Natural killer cell (primary cell): ENCODE measurements at regions not wholly inside any gene's neighbourhood (a gene's known extent, or its start where the extent isn't known, plus 50 kb on each side); places are given as distances from the start of the nearest gene placed in this dataset.

ENCODE experiments used
- ATAC-seq, 3 donors: fragments of 150-1000 bp in 2 of 3; fragments of 200-7000 bp in 1 of 3; cut with Tn5 transposase; 1 replicate in 1 of 3; 2 replicates in 2 of 3; pipeline ENCODE4 v1.10.0; 2021; ENCODE audit warnings: mild to moderate bottlenecking in 2 of 3, moderate library complexity in 2 of 3
- DNase-seq, 2 donors: peaks; one replicate each; pipeline versions ENCODE4 v3.0.0 to v3.0.0-alpha.2; 2013 to 2021; ENCODE audit warnings: mixed read lengths in 1 of 2
- H3K27ac ChIP-seq: one replicate; pipeline ENCODE4 v1.5.1; 2013; ENCODE audit warnings: mild to moderate bottlenecking, low read length
- H3K27me3 ChIP-seq: one replicate; pipeline ENCODE4 v1.6.1; 2013; ENCODE audit warnings: low read length; ENCODE audit not compliant: control insufficient read depth, insufficient read depth
- H3K36me3 ChIP-seq: one replicate; pipeline ENCODE4 v1.6.1; 2013; ENCODE audit warnings: low read length; ENCODE audit not compliant: control insufficient read depth, insufficient read depth
- H3K4me1 ChIP-seq: one replicate; pipeline ENCODE4 v1.6.1; 2013; ENCODE audit warnings: low read length; ENCODE audit not compliant: control insufficient read depth, insufficient read depth
- H3K4me3 ChIP-seq: one replicate; pipeline ENCODE4 v1.5.1; 2013; ENCODE audit warnings: low read length
- H3K9me3 ChIP-seq: one replicate; pipeline ENCODE4 v1.6.1; 2013; ENCODE audit warnings: low read length; ENCODE audit not compliant: control insufficient read depth, insufficient read depth
- H3K27ac Mint-ChIP-seq, 2 donors: one replicate each; pipeline ENCODE4 v1.8.0; 2022; ENCODE audit warnings: mild to moderate bottlenecking in 2 of 2, mixed read lengths in 2 of 2, moderate library complexity in 1 of 2
- H3K27me3 Mint-ChIP-seq, 2 donors: one replicate each; pipeline ENCODE4 v1.8.0; 2022; ENCODE audit warnings: low read depth in 2 of 2, mixed read lengths in 2 of 2
- H3K36me3 Mint-ChIP-seq: one replicate; pipeline ENCODE4 v1.8.0; 2022; ENCODE audit warnings: mixed read lengths
- H3K4me1 Mint-ChIP-seq, 2 donors: one replicate each; pipeline ENCODE4 v1.8.0; 2022; ENCODE audit warnings: mixed read lengths in 2 of 2
- H3K4me3 Mint-ChIP-seq: one replicate; pipeline ENCODE4 v1.8.0; 2022; ENCODE audit warnings: mild to moderate bottlenecking, moderate library complexity, mixed read lengths
- H3K9me3 Mint-ChIP-seq, 2 donors: one replicate each; pipeline ENCODE4 v1.8.0; 2022; ENCODE audit warnings: mixed read lengths in 2 of 2
- CTCF ChIP-seq: fragments of 200-600 bp; IDR thresholded peaks from one replicate; pipeline ENCODE4 v1.8.0; 2022; ENCODE audit warnings: antibody characterized with exemption
- WGBS: methylation state at CpG from one replicate; pipeline ENCODE4 v1.1.7; 2013; ENCODE audit warnings: missing lambda C conversion rate; ENCODE audit not compliant: insufficient coverage; 5-methylcytosine and 5-hydroxymethylcytosine counted together
- intact Hi-C: fragments of 100-400 bp; cut with micrococcal nuclease; formaldehyde crosslinking; loops from one replicate; pipeline ENCODE4 v1.14.2; 2022

DNA sequence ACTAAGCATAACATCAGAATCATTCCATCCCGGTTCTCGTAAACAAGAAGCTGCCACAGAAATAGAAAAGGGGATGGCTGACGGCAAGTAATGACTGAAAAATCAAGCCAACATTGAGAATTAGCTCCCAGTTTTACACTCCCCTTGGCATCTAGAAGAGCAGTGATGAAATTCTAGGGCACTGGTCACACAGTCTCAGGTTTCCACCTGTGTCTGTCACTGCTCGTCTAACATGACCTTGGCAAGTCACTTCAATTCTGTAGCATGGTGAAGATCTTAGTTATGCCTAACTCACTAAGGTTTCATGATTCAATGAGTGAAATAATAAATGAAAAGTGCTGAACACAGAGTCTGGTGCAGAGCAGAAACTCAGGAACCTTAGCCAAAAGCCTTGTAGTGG is 272.3 kb upstream of the ARRDC4 start:
- ATAC-seq (no peak), DNase-seq (no peak)
- H3K9me3 ChIP-seq = no peaks in the 10 kb centered on the region
- no peaks in the 10 kb centered on the region for H3K36me3 ChIP-seq
- no peaks in the 10 kb centered on the region for H3K27me3 ChIP-seq
- WGBS = 98% methylated on average over 4 of the region's 4 CpGs
- Mint-ChIP-seq H3K36me3 (no peaks in the 10 kb centered on the region), H3K4me1 (no peaks in the 10 kb centered on the region), H3K27me3 (peaks cover 0 to 2% of the 10 kb centered on the region in 2 donors), H3K4me3 (no peak overlapping the region), H3K9me3 (no peaks in the 10 kb centered on the region), H3K27ac (no peak overlapping the region)
- H3K4me1 ChIP-seq = no peaks in the 10 kb centered on the region
- no peak overlapping the region for H3K27ac ChIP-seq
- intact Hi-C loops = no loop called here
- H3K4me3 ChIP-seq = no peak overlapping the region
- no peak for TF ChIP-seq CTCF

GRCh38 chr15:97688886-97689285 is 271.6 kb upstream of the ARRDC4 start:
- Histone ChIP-seq H3K27me3 (no peaks in the 10 kb centered on the region), H3K9me3 (no peaks in the 10 kb centered on the region), H3K4me3 (no peak overlapping the region), H3K36me3 (no peaks in the 10 kb centered on the region), H3K27ac (no peak overlapping the region), H3K4me1 (no peaks in the 10 kb centered on the region)
- Mint-ChIP-seq H3K36me3 (no peaks in the 10 kb centered on the region), H3K4me1 (no peaks in the 10 kb centered on the region), H3K4me3 (no peak overlapping the region), H3K9me3 (no peaks in the 10 kb centered on the region), H3K27me3 (peaks cover 0 to 2% of the 10 kb centered on the region in 2 donors), H3K27ac (no peak overlapping the region)
- TF ChIP-seq CTCF = no peak
- DNase-seq (no peak), ATAC-seq (no peak)
- 88% methylated on average over 4 of the region's 4 CpGs for WGBS
- intact Hi-C loops = no loop called here

DNA sequence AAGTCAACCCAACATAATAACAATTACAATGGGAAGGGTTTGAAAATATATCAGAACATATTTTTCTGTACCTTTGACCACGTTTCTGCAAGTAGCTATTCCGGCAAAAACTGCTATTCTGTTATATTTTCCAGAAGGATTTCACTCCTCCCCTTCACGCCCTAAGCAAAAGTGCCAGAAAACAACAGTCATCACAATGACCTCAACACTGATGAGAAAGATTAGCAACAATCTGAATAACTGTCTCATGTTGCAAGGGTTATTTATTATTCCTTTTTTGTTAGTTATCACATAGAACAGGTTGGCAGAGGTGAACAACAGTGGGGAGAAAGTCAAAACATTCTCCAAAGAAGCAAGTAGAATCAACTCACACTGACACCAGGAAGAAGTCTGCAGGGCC is 269.4 kb upstream of the ARRDC4 start:
- H3K27me3 Mint-ChIP-seq = peaks cover 0 to 2% of the 10 kb centered on the region in 2 donors
- H3K36me3 Mint-ChIP-seq = no peaks in the 10 kb centered on the region
- H3K27me3 ChIP-seq = no peaks in the 10 kb centered on the region
- ATAC-seq = no peak
- no peaks in the 10 kb centered on the region for H3K36me3 ChIP-seq
- no peak overlapping the region for H3K4me3 ChIP-seq
- no peaks in the 10 kb centered on the region for H3K9me3 ChIP-seq
- no peak overlapping the region for H3K4me3 Mint-ChIP-seq
- no peaks in the 10 kb centered on the region for H3K9me3 Mint-ChIP-seq
- no peak overlapping the region for H3K27ac Mint-ChIP-seq
- no peaks in the 10 kb centered on the region for H3K4me1 ChIP-seq
- no peak for DNase-seq
- H3K4me1 Mint-ChIP-seq = no peaks in the 10 kb centered on the region
- intact Hi-C loops = no loop called here
- no peak overlapping the region for H3K27ac ChIP-seq
- no peak for TF ChIP-seq CTCF
- 62% methylated on average over 3 of the region's 3 CpGs for WGBS

DNA sequence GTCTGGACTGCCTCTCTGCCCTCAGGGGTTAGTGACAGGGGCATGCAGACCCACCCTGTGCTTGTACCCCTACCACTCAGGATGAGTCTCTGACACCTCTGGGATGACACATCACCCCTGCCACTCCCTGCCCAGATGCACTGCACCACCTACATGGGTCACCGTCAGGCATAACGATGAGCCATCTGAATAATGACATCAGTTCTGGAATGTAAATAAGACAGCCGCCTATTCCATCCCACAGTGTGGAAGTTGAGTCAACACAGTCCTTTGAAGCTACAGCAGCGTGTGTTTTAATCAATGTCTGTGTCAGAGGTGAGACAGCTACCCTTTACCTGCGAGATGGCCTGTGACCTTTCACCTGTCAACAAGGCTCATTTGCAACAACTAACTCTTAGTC is 268.7 kb upstream of the ARRDC4 start:
- intact Hi-C loops = no loop called here
- no peak overlapping the region for H3K27ac Mint-ChIP-seq

More for the DNA sequence above, 268.7 kb upstream of the ARRDC4 start:
- Mint-ChIP-seq H3K9me3 (peaks cover 0 to 2% of the 10 kb centered on the region in 2 donors), H3K4me3 (no peak overlapping the region), H3K27me3 (peaks cover 0 to 2% of the 10 kb centered on the region in 2 donors), H3K4me1 (no peaks in the 10 kb centered on the region), H3K36me3 (no peaks in the 10 kb centered on the region)
- Histone ChIP-seq H3K9me3 (no peaks in the 10 kb centered on the region), H3K36me3 (no peaks in the 10 kb centered on the region), H3K4me3 (no peak overlapping the region), H3K27ac (no peak overlapping the region), H3K27me3 (no peaks in the 10 kb centered on the region), H3K4me1 (no peaks in the 10 kb centered on the region)
- ATAC-seq (no peak), DNase-seq (no peak)
- no peak for TF ChIP-seq CTCF
- 91% methylated on average over 5 of the region's 5 CpGs for WGBS
